ENCODE measurements at regions not wholly inside any gene's neighbourhood (a gene's known extent, or its start where the extent isn't known, plus 50 kb on each side); places are given as distances from the start of the nearest gene placed in this dataset.
"Not testable (repeated sequence)": the region's sequence is repeated elsewhere in the genome, so short reads cannot be mapped to it uniquely, and the experiment has no call there.

- 41 to 65% methylated on average over 1 of the region's 1 CpG for WGBS, 2 donors
- H3K27me3 ChIP-seq, result no peaks in the 10 kb centered on the region
- intact Hi-C loops (cut with DNase I), result no loop called here
Observed at GRCh38 chr1:79177844-79178243, 171.3 kb upstream of the ADGRL4 start.

DNA sequence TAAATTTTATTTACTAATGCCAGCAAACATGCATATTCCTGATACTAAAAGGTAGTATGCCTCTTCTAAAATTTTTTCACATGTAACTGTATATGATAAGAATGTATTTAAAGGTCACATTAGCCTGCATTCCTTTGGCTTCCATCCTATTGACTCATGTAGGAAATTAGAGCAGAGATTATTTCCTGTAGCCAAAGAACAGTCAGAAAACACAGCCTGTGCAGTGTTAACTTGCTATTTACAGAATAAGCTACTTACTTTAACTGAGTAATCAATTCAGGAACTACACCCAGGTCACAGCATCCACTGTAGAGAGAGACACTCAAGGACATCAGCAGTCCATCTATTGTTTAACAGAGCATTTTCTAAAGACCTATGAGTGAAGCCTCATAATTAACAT is 154.5 kb upstream of the ADGRL4 start:
- Histone ChIP-seq H3K27ac (no peak overlapping the region), H3K4me1 (no peaks in the 10 kb centered on the region), H3K27me3 (no peaks in the 10 kb centered on the region), H3K9me3 (peaks cover 0 to 4% (median 2%) of the 10 kb centered on the region in 3 donors), H3K36me3 (no peaks in the 10 kb centered on the region), H3K4me3 (no peak overlapping the region)
- no peak for DNase-seq
- no peak for TF ChIP-seq POLR2A (IDR thresholded peaks at IDR 0.05)
- TF ChIP-seq, protein P1, sequence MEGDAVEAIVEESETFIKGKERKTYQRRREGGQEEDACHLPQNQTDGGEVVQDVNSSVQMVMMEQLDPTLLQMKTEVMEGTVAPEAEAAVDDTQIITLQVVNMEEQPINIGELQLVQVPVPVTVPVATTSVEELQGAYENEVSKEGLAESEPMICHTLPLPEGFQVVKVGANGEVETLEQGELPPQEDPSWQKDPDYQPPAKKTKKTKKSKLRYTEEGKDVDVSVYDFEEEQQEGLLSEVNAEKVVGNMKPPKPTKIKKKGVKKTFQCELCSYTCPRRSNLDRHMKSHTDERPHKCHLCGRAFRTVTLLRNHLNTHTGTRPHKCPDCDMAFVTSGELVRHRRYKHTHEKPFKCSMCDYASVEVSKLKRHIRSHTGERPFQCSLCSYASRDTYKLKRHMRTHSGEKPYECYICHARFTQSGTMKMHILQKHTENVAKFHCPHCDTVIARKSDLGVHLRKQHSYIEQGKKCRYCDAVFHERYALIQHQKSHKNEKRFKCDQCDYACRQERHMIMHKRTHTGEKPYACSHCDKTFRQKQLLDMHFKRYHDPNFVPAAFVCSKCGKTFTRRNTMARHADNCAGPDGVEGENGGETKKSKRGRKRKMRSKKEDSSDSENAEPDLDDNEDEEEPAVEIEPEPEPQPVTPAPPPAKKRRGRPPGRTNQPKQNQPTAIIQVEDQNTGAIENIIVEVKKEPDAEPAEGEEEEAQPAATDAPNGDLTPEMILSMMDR (IDR thresholded peaks at IDR 0.05), result no peak
- intact Hi-C loops (cut with DNase I), result no loop called here

More at GRCh38 chr1:79177844-79178243, 171.3 kb upstream of the ADGRL4 start:
- H3K9me3 ChIP-seq, result peaks cover 0 to 8% (median 5%) of the 10 kb centered on the region in 3 donors
- H3K4me3 ChIP-seq, result no peak overlapping the region
- no peaks in the 10 kb centered on the region for H3K36me3 ChIP-seq
- TF ChIP-seq POLR2A (IDR thresholded peaks at IDR 0.05), result no peak
- TF ChIP-seq, protein P1 (IDR thresholded peaks at IDR 0.05), result no peak
- H3K27ac ChIP-seq, result no peak overlapping the region
- H3K4me1 ChIP-seq, result no peaks in the 10 kb centered on the region
- no peak for DNase-seq

- DNase-seq, result no peak
- 86 to 94% methylated on average over 1 of the region's 1 CpG for WGBS, 2 donors
- TF ChIP-seq, protein P1 (IDR thresholded peaks at IDR 0.05), result no peak
- no peak for TF ChIP-seq POLR2A (IDR thresholded peaks at IDR 0.05)
- Histone ChIP-seq H3K9me3 (no peaks in the 10 kb centered on the region), H3K4me3 (no peak overlapping the region), H3K27me3 (no peaks in the 10 kb centered on the region), H3K36me3 (no peaks in the 10 kb centered on the region), H3K27ac (no peak overlapping the region), H3K4me1 (no peaks in the 10 kb centered on the region)
- intact Hi-C loops (cut with DNase I), result no loop called here
Observed at GRCh38 chr1:79155991-79156390, 149.5 kb upstream of the ADGRL4 start.

GRCh38 chr1:79151006-79151796 is 144.7 kb upstream of the ADGRL4 start:
- intact Hi-C loops (cut with DNase I), result no loop called here
- Histone ChIP-seq H3K27me3 (no peaks in the 10 kb centered on the region), H3K27ac (no peak overlapping the region), H3K9me3 (no peaks in the 10 kb centered on the region), H3K36me3 (no peaks in the 10 kb centered on the region), H3K4me3 (no peak overlapping the region), H3K4me1 (no peaks in the 10 kb centered on the region)
- TF ChIP-seq, protein P1 (IDR thresholded peaks at IDR 0.05), result no peak
- no peak for TF ChIP-seq POLR2A (IDR thresholded peaks at IDR 0.05)
- no peak for DNase-seq
- 45 to 55% methylated on average over 6 of the region's 6 CpGs for WGBS, 2 donors

DNA sequence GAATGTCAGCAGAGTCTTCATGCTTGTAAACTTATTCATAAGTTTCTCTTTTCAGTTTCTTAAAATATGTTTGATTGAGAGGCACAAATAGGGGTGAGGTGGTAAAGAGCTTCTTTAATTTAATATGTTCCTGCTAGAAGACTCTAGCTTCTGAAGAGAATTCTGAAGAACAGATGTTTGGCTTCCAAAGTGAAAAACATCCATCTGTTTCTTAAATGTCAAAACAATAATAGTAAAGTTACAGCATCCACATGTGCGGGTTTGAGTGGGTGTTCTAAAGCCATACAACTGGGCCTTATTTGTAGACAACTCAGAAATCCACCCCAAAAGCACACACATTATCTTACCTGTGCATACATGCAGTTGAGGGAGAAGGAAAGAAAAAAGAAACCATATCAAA is 144.0 kb upstream of the ADGRL4 start:
- TF ChIP-seq, protein P1 (IDR thresholded peaks at IDR 0.05), result no peak
- no peak for TF ChIP-seq POLR2A (IDR thresholded peaks at IDR 0.05)
- Histone ChIP-seq H3K9me3 (no peaks in the 10 kb centered on the region), H3K36me3 (no peaks in the 10 kb centered on the region), H3K27me3 (no peaks in the 10 kb centered on the region), H3K27ac (no peak overlapping the region), H3K4me3 (no peak overlapping the region), H3K4me1 (no peaks in the 10 kb centered on the region)
- 28 to 36% methylated on average over 1 of the region's 1 CpG for WGBS, 2 donors
- intact Hi-C loops (cut with DNase I), result no loop called here
- no peak for DNase-seq

GRCh38 chr1:79138227-79138626 is 131.7 kb upstream of the ADGRL4 start:
- H3K27ac ChIP-seq; H3K4me1 ChIP-seq; H3K36me3 ChIP-seq; H3K9me3 ChIP-seq; intact Hi-C loops (cut with DNase I); DNase-seq; H3K27me3 ChIP-seq; H3K4me3 ChIP-seq: not testable (repeated sequence)
- WGBS, 2 donors, result 67 to 83% methylated on average over 4 of the region's 4 CpGs
